C4-2B (cell line): ENCODE measurements at regions not wholly inside any gene's neighbourhood (a gene's known extent, or its start where the extent isn't known, plus 50 kb on each side); places are given as distances from the start of the nearest gene placed in this dataset.

Experiments used
- H3K27ac ChIP-seq: fragments of 450-650 bp; 2 replicates; pipeline ENCODE4 v1.5.1; 2017
- ZFX ChIP-seq: fragments of 450-650 bp; IDR thresholded peaks from 2 replicates; pipeline ENCODE4 v1.6.1; 2017
- TF ChIP-seq, protein P1 (sequence below): fragments of 450-650 bp; conservative IDR thresholded peaks from 2 replicates; pipeline ENCODE4 v1.5.1; 2017; ENCODE audit warnings: mild to moderate bottlenecking

DNA sequence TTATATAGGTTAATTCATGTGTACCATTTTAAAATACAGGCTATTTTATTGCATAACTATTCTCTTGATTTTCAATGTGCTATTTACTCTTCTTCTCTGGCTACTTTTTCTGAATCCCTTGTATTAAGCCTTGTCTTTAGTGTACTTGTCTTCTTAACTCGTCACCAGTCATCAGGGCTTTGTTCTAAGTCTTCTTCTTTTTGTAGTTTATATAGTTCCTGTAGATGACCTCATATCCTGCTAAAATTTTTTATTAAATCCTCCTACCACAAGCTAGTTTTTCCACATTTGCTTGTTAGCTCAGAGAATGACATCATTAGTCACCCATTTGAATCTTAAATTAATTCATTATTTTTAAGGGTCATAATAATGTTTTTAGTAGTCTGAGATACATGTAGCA lies 1281.9 kb downstream of the KCNT2 start:
- H3K27ac ChIP-seq: no peak overlapping the region
- TF ChIP-seq ZFX: no peak
- TF ChIP-seq, protein P1, sequence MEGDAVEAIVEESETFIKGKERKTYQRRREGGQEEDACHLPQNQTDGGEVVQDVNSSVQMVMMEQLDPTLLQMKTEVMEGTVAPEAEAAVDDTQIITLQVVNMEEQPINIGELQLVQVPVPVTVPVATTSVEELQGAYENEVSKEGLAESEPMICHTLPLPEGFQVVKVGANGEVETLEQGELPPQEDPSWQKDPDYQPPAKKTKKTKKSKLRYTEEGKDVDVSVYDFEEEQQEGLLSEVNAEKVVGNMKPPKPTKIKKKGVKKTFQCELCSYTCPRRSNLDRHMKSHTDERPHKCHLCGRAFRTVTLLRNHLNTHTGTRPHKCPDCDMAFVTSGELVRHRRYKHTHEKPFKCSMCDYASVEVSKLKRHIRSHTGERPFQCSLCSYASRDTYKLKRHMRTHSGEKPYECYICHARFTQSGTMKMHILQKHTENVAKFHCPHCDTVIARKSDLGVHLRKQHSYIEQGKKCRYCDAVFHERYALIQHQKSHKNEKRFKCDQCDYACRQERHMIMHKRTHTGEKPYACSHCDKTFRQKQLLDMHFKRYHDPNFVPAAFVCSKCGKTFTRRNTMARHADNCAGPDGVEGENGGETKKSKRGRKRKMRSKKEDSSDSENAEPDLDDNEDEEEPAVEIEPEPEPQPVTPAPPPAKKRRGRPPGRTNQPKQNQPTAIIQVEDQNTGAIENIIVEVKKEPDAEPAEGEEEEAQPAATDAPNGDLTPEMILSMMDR: no peak

DNA sequence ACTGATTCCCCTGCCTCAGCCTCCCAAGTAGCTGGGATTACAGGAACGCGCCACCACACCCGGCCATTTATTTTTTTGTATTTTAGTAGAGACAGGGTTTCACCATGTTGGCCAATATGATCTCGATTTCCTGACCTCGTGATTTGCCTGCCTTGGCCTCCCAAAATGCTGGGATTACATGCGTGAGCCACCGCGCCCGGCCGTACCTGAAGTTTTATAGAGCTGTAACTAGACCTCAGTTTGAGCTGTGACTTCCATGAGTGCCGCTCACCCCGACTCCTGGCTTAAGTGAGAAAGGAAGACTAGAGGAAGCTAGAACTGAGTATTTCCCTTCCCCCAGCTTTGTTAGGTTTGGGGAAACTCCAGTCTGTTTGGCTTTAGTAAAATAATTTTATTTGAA lies 1283.1 kb downstream of the KCNT2 start:
- no peak for TF ChIP-seq ZFX
- TF ChIP-seq, protein P1: no peak
- no peak overlapping the region for H3K27ac ChIP-seq

DNA sequence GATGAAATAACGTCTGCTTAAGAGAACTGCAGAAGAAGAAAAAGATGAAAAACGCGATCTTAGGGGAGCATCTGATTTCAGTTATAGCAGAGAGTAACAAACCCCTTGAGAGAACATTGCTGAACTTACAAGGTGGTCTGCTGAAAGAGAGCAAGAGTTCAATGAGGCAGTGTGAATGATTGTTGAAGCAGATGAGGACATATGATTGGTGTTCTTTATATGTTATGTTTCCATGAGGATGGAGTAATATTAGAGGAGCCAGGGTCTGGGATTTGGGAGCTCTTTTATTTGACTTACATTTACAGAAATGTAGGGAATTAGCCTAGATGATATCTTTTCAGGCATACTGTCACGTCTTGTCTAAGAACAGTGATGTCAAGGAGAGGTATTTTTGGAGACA lies 1302.0 kb downstream of the KCNT2 start:
- no peak overlapping the region for H3K27ac ChIP-seq
- TF ChIP-seq, protein P1: no peak
- no peak for TF ChIP-seq ZFX

DNA sequence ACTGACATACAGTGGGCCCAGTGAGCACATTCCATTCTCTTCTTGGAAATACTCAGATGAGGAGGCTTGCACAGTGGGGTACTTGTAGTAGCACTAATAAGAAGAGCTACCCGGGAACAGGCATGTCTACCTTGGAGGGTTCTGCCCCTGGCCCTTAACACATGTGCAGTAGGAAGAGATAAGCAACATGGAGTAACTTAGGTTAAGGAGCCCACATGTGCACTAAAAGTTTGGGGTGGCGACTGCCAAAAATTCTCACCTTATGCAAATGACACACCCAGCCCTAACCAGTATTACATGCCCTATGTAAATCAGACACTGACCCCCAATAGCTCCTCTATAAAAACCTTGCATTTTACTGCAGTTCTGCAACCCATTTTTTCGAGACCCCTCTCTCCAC lies 1313.3 kb downstream of the KCNT2 start:
- TF ChIP-seq ZFX: no peak
- TF ChIP-seq, protein P1: no peak
- no peak overlapping the region for H3K27ac ChIP-seq

DNA sequence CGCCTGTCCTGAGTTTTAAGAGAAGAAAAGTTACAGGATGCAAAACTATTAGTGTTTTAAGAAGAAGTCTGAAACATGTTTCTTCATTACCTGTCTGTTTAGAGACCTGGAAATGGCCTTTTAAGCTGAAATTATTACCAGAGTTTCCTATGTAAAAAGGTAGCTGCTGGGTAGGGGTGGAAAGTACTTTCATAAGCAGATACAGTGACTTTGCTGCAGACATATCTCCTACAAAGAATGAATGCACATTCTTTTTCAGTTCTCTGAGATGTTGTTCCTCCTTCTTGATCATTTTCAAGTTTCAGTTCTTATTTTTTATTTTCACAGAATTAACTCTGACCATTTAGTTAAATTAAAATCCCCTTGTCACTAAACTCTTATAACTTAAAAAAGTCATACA lies 1329.6 kb downstream of the KCNT2 start:
- no peak for TF ChIP-seq ZFX
- TF ChIP-seq, protein P1: no peak
- no peak overlapping the region for H3K27ac ChIP-seq

DNA sequence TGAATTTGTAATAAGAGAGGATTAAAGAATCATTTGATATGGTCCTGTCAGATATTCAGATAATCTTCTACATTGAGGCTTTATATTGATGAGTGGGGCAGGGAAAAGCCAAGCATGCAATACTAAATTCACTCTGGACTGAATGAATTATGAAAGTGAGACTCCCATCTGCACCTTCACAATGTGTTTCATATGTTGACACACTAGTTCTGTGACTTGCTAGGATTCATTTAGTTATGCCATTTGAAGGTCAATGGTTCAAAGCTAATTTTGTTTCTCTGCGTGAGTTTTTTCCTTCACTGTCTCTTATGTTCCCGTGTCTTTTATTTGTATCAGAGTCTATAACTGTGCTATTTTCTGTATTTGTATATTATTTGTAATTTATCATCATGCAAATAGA lies 1332.5 kb downstream of the KCNT2 start:
- no peak overlapping the region for H3K27ac ChIP-seq
- TF ChIP-seq, protein P1: no peak
- TF ChIP-seq ZFX: no peak

DNA sequence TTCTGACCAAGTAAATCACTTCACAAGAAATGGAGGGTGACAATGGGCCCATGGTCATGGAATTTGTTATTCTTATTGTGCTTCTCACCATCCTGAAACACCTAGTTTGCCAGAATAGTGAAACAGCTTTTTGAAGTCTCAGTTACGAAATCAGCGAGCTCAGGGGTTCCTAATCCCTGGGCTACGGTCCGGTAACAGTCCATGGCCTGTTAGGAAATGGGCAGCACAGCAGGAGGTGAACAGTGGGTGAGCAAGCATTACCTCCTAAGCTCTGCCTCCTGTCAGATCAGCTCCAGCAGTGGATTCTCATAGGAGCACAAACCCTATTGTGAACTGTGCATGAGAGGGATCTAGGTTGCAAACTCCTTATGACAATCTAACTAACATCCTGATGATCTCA lies 1356.3 kb downstream of the KCNT2 start:
- no peak for TF ChIP-seq ZFX
- TF ChIP-seq, protein P1: no peak
- H3K27ac ChIP-seq: no peak overlapping the region
